ENCODE measurements at regions not wholly inside any gene's neighbourhood (a gene's known extent, or its start where the extent isn't known, plus 50 kb on each side); places are given as distances from the start of the nearest gene placed in this dataset.

- H3K27me3 ChIP-seq (ENCODE audit: insufficient read depth, low read length, poor library complexity) = no peaks in the 10 kb centered on the region
- no peak overlapping the region for H4K8ac ChIP-seq (ENCODE audit: low read depth, low read length)
- no peaks in the 10 kb centered on the region for H3K79me1 ChIP-seq (ENCODE audit: low read length)
- no peak overlapping the region for H3K4me2 ChIP-seq (ENCODE audit: low read length)
- H3K36me3 ChIP-seq (ENCODE audit: control insufficient read depth, insufficient read depth, low read length) = no peaks in the 10 kb centered on the region
- H3K27ac ChIP-seq (ENCODE audit: low read depth, low read length) = no peak overlapping the region
- no peak for DNase-seq
- no peak overlapping the region for H3K18ac ChIP-seq (ENCODE audit: low read length)
- H3K79me2 ChIP-seq (ENCODE audit: control insufficient read depth, insufficient read depth, low read length) = no peaks in the 10 kb centered on the region
- H2BK15ac ChIP-seq (replicated peaks; ENCODE audit: low read depth) = no peak overlapping the region
- H3K56ac ChIP-seq (ENCODE audit: low read length) = no peak overlapping the region
- no peaks in the 10 kb centered on the region for H3K4me1 ChIP-seq (ENCODE audit: control insufficient read depth, low read depth, low read length)
- WGBS (ENCODE audit: extremely low coverage, insufficient coverage, low lambda C conversion rate) = no CpG with 5 or more reads among the region's 3 CpGs
- no peak overlapping the region for H3K4ac ChIP-seq (ENCODE audit: low read depth, low read length)
- H3K23ac ChIP-seq (ENCODE audit: low read length) = no peak overlapping the region
- H2BK5ac ChIP-seq (ENCODE audit: low read length) = no peak overlapping the region
- no peak overlapping the region for H3K9ac ChIP-seq (ENCODE audit: low read length)
- H2AK5ac ChIP-seq (ENCODE audit: low read length) = no peak overlapping the region
- no peak overlapping the region for H4K5ac ChIP-seq (ENCODE audit: low read length)
- H2BK120ac ChIP-seq (ENCODE audit: low read depth, low read length) = no peak overlapping the region
- H3K4me3 ChIP-seq (ENCODE audit: low read length) = no peak overlapping the region
Observed at GRCh38 chr2:198242093-198242492, 437.7 kb downstream of the PLCL1 start.

- Histone ChIP-seq H2BK15ac (replicated peaks; ENCODE audit: low read depth) (no peak overlapping the region), H3K36me3 (ENCODE audit: control insufficient read depth, insufficient read depth, low read length) (no peaks in the 10 kb centered on the region), H4K5ac (ENCODE audit: low read length) (no peak overlapping the region), H3K79me1 (ENCODE audit: low read length) (no peaks in the 10 kb centered on the region), H2BK5ac (ENCODE audit: low read length) (no peak overlapping the region), H3K56ac (ENCODE audit: low read length) (no peak overlapping the region), H3K23ac (ENCODE audit: low read length) (no peak overlapping the region), H3K79me2 (ENCODE audit: control insufficient read depth, insufficient read depth, low read length) (no peaks in the 10 kb centered on the region), H4K8ac (ENCODE audit: low read depth, low read length) (no peak overlapping the region), H3K27ac (ENCODE audit: low read depth, low read length) (no peak overlapping the region), H3K9ac (ENCODE audit: low read length) (no peak overlapping the region), H2BK120ac (ENCODE audit: low read depth, low read length) (no peak overlapping the region), H2AK5ac (ENCODE audit: low read length) (no peak overlapping the region), H3K4me1 (ENCODE audit: control insufficient read depth, low read depth, low read length) (no peaks in the 10 kb centered on the region), H3K27me3 (ENCODE audit: insufficient read depth, low read length, poor library complexity) (no peaks in the 10 kb centered on the region), H3K4me2 (ENCODE audit: low read length) (no peak overlapping the region), H3K4ac (ENCODE audit: low read depth, low read length) (no peak overlapping the region), H3K18ac (ENCODE audit: low read length) (no peak overlapping the region), H3K4me3 (ENCODE audit: low read length) (no peak overlapping the region)
- no peak for DNase-seq
Observed at GRCh38 chr2:198238429-198238828, 434.0 kb downstream of the PLCL1 start.

GRCh38 chr2:198236338-198236737, 431.9 kb downstream of the PLCL1 start:
- Histone ChIP-seq H3K56ac (ENCODE audit: low read length) (no peak overlapping the region), H2BK120ac (ENCODE audit: low read depth, low read length) (no peak overlapping the region), H3K9ac (ENCODE audit: low read length) (no peak overlapping the region), H4K5ac (ENCODE audit: low read length) (no peak overlapping the region), H2BK15ac (replicated peaks; ENCODE audit: low read depth) (no peak overlapping the region), H3K4me2 (ENCODE audit: low read length) (no peak overlapping the region), H3K18ac (ENCODE audit: low read length) (no peak overlapping the region), H3K4ac (ENCODE audit: low read depth, low read length) (no peak overlapping the region), H3K79me1 (ENCODE audit: low read length) (no peaks in the 10 kb centered on the region), H3K36me3 (ENCODE audit: control insufficient read depth, insufficient read depth, low read length) (no peaks in the 10 kb centered on the region), H3K27ac (ENCODE audit: low read depth, low read length) (no peak overlapping the region), H3K4me3 (ENCODE audit: low read length) (no peak overlapping the region), H3K23ac (ENCODE audit: low read length) (no peak overlapping the region), H3K79me2 (ENCODE audit: control insufficient read depth, insufficient read depth, low read length) (no peaks in the 10 kb centered on the region), H2AK5ac (ENCODE audit: low read length) (no peak overlapping the region), H3K4me1 (ENCODE audit: control insufficient read depth, low read depth, low read length) (no peaks in the 10 kb centered on the region), H2BK5ac (ENCODE audit: low read length) (no peak overlapping the region), H4K8ac (ENCODE audit: low read depth, low read length) (no peak overlapping the region), H3K27me3 (ENCODE audit: insufficient read depth, low read length, poor library complexity) (no peaks in the 10 kb centered on the region)
- no peak for DNase-seq

DNA sequence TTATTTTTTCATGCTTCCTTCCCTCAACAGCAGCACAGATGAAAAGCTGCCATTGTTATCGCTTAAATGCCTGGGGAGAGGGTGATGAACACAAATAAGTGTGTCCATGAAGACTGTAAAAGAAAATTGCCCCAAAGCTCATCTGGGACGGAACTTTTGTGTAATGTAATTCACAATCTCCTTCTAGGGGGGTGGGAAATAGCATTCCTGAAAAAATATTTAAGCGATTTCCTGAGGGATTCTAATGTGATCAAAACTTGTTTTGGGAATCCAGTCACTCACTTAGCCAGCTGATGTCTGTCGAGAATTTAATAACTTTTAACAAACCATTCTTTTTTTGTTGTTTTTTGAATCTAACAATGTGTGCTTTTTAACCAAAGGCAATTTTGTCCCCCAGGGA, 427.9 kb downstream of the PLCL1 start:
- H3K4me2 ChIP-seq (ENCODE audit: low read length) = no peak overlapping the region
- H3K79me1 ChIP-seq (ENCODE audit: low read length) = no peaks in the 10 kb centered on the region
- no peaks in the 10 kb centered on the region for H3K27me3 ChIP-seq (ENCODE audit: insufficient read depth, low read length, poor library complexity)
- H3K36me3 ChIP-seq (ENCODE audit: control insufficient read depth, insufficient read depth, low read length) = no peaks in the 10 kb centered on the region
- no peak overlapping the region for H2BK120ac ChIP-seq (ENCODE audit: low read depth, low read length)
- H4K8ac ChIP-seq (ENCODE audit: low read depth, low read length) = no peak overlapping the region
- no peak overlapping the region for H3K18ac ChIP-seq (ENCODE audit: low read length)
- H3K27ac ChIP-seq (ENCODE audit: low read depth, low read length) = no peak overlapping the region
- H4K5ac ChIP-seq (ENCODE audit: low read length) = no peak overlapping the region
- no peak overlapping the region for H3K23ac ChIP-seq (ENCODE audit: low read length)
- H3K4me3 ChIP-seq (ENCODE audit: low read length) = no peak overlapping the region
- no peak overlapping the region for H3K4ac ChIP-seq (ENCODE audit: low read depth, low read length)
- H3K79me2 ChIP-seq (ENCODE audit: control insufficient read depth, insufficient read depth, low read length) = no peaks in the 10 kb centered on the region
- H2BK15ac ChIP-seq (replicated peaks; ENCODE audit: low read depth) = no peak overlapping the region
- no peak overlapping the region for H3K9ac ChIP-seq (ENCODE audit: low read length)
- no peak overlapping the region for H2AK5ac ChIP-seq (ENCODE audit: low read length)
- no peaks in the 10 kb centered on the region for H3K4me1 ChIP-seq (ENCODE audit: control insufficient read depth, low read depth, low read length)
- no CpG with 5 or more reads among the region's 4 CpGs for WGBS (ENCODE audit: extremely low coverage, insufficient coverage, low lambda C conversion rate)
- H3K56ac ChIP-seq (ENCODE audit: low read length) = no peak overlapping the region
- H2BK5ac ChIP-seq (ENCODE audit: low read length) = no peak overlapping the region
- no peak for DNase-seq

DNA sequence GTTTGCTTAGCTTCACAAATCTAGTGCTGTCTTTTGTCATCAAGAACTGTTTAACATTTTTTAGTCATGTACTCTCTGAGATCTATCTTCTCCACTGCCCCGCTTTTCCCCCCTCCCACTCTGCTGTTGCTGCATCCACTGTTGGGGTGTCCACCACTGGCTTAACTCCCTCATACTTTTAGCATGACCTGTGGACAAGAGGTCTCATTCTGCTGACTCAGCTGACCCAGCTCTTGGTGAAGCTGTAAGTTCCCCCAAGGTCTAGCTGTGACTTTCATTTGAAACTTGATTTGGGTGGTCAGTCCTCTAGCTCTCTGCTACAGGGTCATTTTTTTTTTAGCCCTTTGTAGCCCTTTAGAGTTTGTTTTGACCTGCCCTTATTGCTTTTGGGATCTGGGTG, 427.2 kb downstream of the PLCL1 start:
- Histone ChIP-seq H2BK15ac (replicated peaks; ENCODE audit: low read depth) (no peak overlapping the region), H3K23ac (ENCODE audit: low read length) (no peak overlapping the region), H3K4me3 (ENCODE audit: low read length) (no peak overlapping the region), H3K9ac (ENCODE audit: low read length) (no peak overlapping the region), H3K36me3 (ENCODE audit: control insufficient read depth, insufficient read depth, low read length) (no peaks in the 10 kb centered on the region), H4K5ac (ENCODE audit: low read length) (no peak overlapping the region), H3K79me2 (ENCODE audit: control insufficient read depth, insufficient read depth, low read length) (no peaks in the 10 kb centered on the region), H2BK120ac (ENCODE audit: low read depth, low read length) (no peak overlapping the region), H3K4me2 (ENCODE audit: low read length) (no peak overlapping the region), H4K8ac (ENCODE audit: low read depth, low read length) (no peak overlapping the region), H3K27me3 (ENCODE audit: insufficient read depth, low read length, poor library complexity) (no peaks in the 10 kb centered on the region), H2AK5ac (ENCODE audit: low read length) (no peak overlapping the region), H3K27ac (ENCODE audit: low read depth, low read length) (no peak overlapping the region), H2BK5ac (ENCODE audit: low read length) (no peak overlapping the region), H3K4ac (ENCODE audit: low read depth, low read length) (no peak overlapping the region), H3K18ac (ENCODE audit: low read length) (no peak overlapping the region), H3K56ac (ENCODE audit: low read length) (no peak overlapping the region), H3K4me1 (ENCODE audit: control insufficient read depth, low read depth, low read length) (no peaks in the 10 kb centered on the region), H3K79me1 (ENCODE audit: low read length) (no peaks in the 10 kb centered on the region)
- no peak for DNase-seq
- no CpG with 5 or more reads among the region's 1 CpG for WGBS (ENCODE audit: extremely low coverage, insufficient coverage, low lambda C conversion rate)

- Histone ChIP-seq H3K36me3 (ENCODE audit: control insufficient read depth, insufficient read depth, low read length) (no peaks in the 10 kb centered on the region), H3K18ac (ENCODE audit: low read length) (no peak overlapping the region), H3K9ac (ENCODE audit: low read length) (no peak overlapping the region), H4K5ac (ENCODE audit: low read length) (no peak overlapping the region), H3K79me2 (ENCODE audit: control insufficient read depth, insufficient read depth, low read length) (no peaks in the 10 kb centered on the region), H3K4me2 (ENCODE audit: low read length) (no peak overlapping the region), H3K23ac (ENCODE audit: low read length) (no peak overlapping the region), H2BK15ac (replicated peaks; ENCODE audit: low read depth) (no peak overlapping the region), H3K4me1 (ENCODE audit: control insufficient read depth, low read depth, low read length) (no peaks in the 10 kb centered on the region), H2BK5ac (ENCODE audit: low read length) (no peak overlapping the region), H4K8ac (ENCODE audit: low read depth, low read length) (no peak overlapping the region), H3K4ac (ENCODE audit: low read depth, low read length) (no peak overlapping the region), H2BK120ac (ENCODE audit: low read depth, low read length) (no peak overlapping the region), H3K56ac (ENCODE audit: low read length) (no peak overlapping the region), H3K27me3 (ENCODE audit: insufficient read depth, low read length, poor library complexity) (no peaks in the 10 kb centered on the region), H3K4me3 (ENCODE audit: low read length) (no peak overlapping the region), H3K79me1 (ENCODE audit: low read length) (no peaks in the 10 kb centered on the region), H2AK5ac (ENCODE audit: low read length) (no peak overlapping the region), H3K27ac (ENCODE audit: low read depth, low read length) (no peak overlapping the region)
- no peak for DNase-seq
- no CpG with 5 or more reads among the region's 4 CpGs for WGBS (ENCODE audit: extremely low coverage, insufficient coverage, low lambda C conversion rate)
Observed at GRCh38 chr2:198220763-198221610, 416.6 kb downstream of the PLCL1 start.
